ENCODE measurements at regions not wholly inside any gene's neighbourhood (a gene's known extent, or its start where the extent isn't known, plus 50 kb on each side); places are given as distances from the start of the nearest gene placed in this dataset.

DNA sequence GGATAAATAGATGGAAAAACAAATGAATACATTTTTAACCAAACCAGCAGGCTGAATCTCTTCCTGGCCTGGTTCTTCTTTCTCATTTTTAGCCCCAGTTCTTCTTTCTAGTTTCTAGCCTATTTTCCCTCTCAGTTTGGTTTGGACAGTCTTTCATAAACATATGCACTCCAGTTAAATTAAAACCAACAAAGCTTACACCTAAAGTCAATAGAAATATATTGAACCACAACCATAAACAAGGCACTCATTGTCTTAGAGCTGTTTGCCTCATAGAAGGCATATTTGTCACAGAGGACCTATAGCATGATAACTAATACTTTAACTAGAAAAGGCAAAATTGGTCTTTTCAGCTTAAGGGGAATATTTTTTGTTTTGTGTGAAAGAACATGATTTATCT, 638.3 kb downstream of the NR2F1-AS1 start:
- TF ChIP-seq, protein P1, sequence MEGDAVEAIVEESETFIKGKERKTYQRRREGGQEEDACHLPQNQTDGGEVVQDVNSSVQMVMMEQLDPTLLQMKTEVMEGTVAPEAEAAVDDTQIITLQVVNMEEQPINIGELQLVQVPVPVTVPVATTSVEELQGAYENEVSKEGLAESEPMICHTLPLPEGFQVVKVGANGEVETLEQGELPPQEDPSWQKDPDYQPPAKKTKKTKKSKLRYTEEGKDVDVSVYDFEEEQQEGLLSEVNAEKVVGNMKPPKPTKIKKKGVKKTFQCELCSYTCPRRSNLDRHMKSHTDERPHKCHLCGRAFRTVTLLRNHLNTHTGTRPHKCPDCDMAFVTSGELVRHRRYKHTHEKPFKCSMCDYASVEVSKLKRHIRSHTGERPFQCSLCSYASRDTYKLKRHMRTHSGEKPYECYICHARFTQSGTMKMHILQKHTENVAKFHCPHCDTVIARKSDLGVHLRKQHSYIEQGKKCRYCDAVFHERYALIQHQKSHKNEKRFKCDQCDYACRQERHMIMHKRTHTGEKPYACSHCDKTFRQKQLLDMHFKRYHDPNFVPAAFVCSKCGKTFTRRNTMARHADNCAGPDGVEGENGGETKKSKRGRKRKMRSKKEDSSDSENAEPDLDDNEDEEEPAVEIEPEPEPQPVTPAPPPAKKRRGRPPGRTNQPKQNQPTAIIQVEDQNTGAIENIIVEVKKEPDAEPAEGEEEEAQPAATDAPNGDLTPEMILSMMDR (IDR thresholded peaks at IDR 0.05): no peak
- TF ChIP-seq POLR2A (IDR thresholded peaks at IDR 0.05): no peak
- TF ChIP-seq EP300 (IDR thresholded peaks at IDR 0.05): no peak
